AG09319 (cell line): ENCODE measurements at regions not wholly inside any gene's neighbourhood (a gene's known extent, or its start where the extent isn't known, plus 50 kb on each side); places are given as distances from the start of the nearest gene placed in this dataset.

Experiments
- DNase-seq: peaks from one replicate; pipeline ENCODE4 v3.0.0-alpha.2; 2010; ENCODE audit warnings: low read depth; ENCODE audit errors: extremely low read depth
- TF ChIP-seq, protein P1 (sequence below): IDR thresholded peaks from 2 replicates; pipeline ENCODE4 v1.5.1; 2011; ENCODE audit warnings: low read depth, mild to moderate bottlenecking, inconsistent platforms, low read length, moderate library complexity

- TF ChIP-seq, protein P1, sequence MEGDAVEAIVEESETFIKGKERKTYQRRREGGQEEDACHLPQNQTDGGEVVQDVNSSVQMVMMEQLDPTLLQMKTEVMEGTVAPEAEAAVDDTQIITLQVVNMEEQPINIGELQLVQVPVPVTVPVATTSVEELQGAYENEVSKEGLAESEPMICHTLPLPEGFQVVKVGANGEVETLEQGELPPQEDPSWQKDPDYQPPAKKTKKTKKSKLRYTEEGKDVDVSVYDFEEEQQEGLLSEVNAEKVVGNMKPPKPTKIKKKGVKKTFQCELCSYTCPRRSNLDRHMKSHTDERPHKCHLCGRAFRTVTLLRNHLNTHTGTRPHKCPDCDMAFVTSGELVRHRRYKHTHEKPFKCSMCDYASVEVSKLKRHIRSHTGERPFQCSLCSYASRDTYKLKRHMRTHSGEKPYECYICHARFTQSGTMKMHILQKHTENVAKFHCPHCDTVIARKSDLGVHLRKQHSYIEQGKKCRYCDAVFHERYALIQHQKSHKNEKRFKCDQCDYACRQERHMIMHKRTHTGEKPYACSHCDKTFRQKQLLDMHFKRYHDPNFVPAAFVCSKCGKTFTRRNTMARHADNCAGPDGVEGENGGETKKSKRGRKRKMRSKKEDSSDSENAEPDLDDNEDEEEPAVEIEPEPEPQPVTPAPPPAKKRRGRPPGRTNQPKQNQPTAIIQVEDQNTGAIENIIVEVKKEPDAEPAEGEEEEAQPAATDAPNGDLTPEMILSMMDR: no peak
Measured at GRCh38 chr3:144350125-144350524, 378.5 kb downstream of the DIPK2A start.

GRCh38 chr3:144351011-144351410 is 379.4 kb downstream of the DIPK2A start:
- TF ChIP-seq, protein P1: no peak
- no peak for DNase-seq

More at GRCh38 chr3:144350125-144350524, 378.5 kb downstream of the DIPK2A start:
- DNase-seq: no peak

DNA sequence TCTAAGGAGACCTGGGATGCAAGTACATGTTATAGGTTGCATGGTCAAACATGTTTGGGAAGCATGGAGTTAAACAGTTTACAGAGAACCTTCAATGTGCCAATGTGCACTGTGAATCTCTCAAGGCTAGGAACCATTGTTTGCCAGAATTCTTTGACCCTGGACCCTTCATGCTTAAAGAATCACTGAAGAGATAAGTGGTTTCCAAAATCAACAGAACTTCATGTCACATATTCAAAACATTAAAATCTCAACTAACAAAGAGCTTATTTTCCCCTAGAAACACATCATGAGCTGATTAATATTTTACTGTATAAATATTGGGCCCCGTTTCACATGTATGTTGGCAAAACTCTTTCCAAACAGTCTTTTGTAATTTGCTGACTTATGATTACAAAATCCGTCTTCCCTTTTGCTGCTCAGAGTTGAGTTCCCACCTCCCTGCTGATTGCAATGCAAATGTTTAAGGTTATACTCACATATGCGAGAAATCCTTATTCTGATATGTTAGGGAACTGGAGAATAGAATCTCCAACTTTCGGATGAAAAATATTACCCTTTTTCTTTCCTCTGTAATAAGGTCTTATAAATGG is 380.2 kb downstream of the DIPK2A start:
- DNase-seq: no peak
- TF ChIP-seq, protein P1: no peak

DNA sequence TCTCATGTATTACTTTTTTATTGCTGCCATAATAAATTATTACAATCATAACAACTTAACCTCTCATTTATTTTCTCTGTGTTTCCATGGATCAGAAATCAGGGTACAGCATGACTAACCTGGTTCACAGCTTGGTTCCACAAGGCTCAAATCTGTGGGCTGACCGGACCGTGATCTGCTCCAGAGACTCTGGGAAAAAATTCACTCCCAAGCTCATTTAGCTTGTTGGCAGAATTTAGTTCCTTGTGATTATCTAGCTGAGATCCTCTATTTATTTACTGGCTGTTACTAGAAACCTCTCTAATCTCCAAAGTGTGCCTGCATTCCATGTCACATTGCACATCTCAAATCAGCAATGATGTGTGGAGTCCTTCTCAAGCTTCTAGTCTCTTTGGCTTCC is 386.6 kb downstream of the DIPK2A start:
- TF ChIP-seq, protein P1: no peak
- no peak for DNase-seq

DNA sequence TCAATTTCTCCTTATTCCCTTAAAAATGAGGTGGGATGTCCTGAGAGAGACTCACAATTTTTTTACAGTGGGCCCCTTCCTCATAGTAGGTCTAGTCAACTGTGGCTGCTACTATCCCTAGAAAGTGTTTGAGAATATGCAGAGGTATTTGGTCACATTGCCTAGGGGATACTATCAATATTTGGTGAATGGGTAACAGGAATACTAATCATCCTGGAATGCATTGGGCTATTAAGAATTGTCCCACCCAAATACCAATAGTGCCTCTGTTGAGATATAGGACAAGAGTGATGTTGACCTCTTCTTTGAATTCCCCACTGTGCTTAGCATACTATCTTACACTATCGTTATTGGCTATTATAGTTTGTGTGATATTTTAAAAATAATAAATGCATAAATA is 389.4 kb downstream of the DIPK2A start:
- DNase-seq: no peak
- TF ChIP-seq, protein P1: no peak

GRCh38 chr3:144362126-144362525 is 390.5 kb downstream of the DIPK2A start:
- DNase-seq: peak; percentile 45
- TF ChIP-seq, protein P1: no peak

GRCh38 chr3:144363856-144364255 is 392.2 kb downstream of the DIPK2A start:
- DNase-seq: no peak

More at GRCh38 chr3:144363856-144364255, 392.2 kb downstream of the DIPK2A start:
- TF ChIP-seq, protein P1: no peak
